CD4-positive, alpha-beta T cell treated with Interferon gamma for 1 hour (primary cell): ENCODE measurements at regions not wholly inside any gene's neighbourhood (a gene's known extent, or its start where the extent isn't known, plus 50 kb on each side); places are given as distances from the start of the nearest gene placed in this dataset.
"Not testable (repeated sequence)": the region's sequence is repeated elsewhere in the genome, so short reads cannot be mapped to it uniquely, and the experiment has no call there.

Source experiments
- DNase-seq: peaks from one replicate; pipeline ENCODE4 v3.0.0-alpha.2; 2020

- DNase-seq: no peak
These were observed 493.0 kb upstream of the TBL1XR1 start for GRCh38 chr3:177690306-177690705.

GRCh38 chr3:177692304-177692975, 495.2 kb upstream of the TBL1XR1 start:
- DNase-seq: no peak

DNA sequence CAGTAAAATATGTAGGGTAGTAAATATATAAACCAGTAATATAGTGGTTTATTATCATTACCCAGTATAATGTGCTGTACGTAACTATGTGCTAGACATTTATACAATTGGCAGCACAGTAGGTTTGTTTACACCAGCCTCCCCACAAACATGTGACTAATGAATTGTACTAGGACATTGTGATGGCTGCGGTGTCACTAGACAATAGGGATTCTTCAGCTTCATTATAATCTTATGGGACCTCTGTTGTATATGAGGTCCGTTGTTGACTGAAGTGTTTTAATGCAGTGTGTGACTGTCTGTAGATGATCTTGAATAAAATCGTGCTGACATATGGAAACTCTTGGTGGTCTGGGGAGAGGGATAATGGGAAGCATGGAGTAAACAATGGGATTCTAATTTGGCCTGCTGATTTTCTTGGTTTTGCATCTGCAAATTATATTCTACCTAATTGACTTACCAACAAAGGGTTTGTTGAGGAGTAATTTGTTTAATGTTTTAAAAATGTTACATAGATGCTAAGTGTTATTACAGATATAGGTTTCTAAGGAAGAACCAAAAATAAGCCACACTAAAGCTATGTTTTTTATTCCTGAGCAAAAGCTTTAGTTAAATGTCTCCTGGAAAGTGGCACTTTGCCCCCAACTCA, 496.5 kb upstream of the TBL1XR1 start:
- no peak for DNase-seq

DNA sequence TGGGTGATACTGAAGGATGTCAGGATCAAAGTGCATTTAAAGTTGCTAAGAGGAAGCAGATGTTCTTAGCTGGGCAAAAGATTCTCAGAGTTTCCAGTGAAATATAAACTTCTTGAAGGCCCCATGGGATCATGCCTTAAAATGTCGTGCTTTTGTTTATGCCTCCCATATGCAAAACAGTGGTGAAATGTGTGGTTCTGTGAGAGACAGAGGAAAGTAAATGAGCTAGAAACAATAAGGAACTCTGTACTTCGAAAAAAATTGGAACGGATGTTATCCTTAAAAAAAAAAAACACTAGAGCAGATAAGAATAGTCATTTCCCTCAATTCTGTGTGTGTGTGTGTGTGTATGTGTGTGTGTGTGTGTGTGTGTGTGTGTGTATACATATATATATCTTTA, 497.0 kb upstream of the TBL1XR1 start:
- DNase-seq: no peak

- DNase-seq: no peak
These were observed 497.7 kb upstream of the TBL1XR1 start for GRCh38 chr3:177694951-177695350.

DNA sequence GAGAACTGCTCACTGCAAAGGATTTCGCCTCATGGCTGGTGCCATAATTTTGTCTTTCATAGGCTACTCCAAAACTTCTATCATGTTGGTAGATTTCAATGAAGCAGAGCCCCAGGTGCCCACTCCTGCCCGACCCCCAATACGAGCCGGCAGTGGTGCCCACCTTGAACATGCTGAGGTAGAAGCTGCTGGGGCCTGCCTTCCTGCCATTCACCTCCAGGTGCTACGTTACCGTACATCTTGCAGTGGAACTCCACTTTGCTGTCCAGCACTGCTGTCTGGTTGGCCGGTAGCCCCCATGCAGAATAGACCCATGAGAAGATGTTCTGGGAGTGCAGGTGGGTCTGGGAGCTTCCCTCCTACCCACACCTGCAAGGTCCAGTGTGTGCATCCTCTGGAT, 502.8 kb upstream of the TBL1XR1 start:
- DNase-seq: no peak

- DNase-seq: no peak
These were observed 506.5 kb upstream of the TBL1XR1 start for GRCh38 chr3:177703788-177704187.

DNA sequence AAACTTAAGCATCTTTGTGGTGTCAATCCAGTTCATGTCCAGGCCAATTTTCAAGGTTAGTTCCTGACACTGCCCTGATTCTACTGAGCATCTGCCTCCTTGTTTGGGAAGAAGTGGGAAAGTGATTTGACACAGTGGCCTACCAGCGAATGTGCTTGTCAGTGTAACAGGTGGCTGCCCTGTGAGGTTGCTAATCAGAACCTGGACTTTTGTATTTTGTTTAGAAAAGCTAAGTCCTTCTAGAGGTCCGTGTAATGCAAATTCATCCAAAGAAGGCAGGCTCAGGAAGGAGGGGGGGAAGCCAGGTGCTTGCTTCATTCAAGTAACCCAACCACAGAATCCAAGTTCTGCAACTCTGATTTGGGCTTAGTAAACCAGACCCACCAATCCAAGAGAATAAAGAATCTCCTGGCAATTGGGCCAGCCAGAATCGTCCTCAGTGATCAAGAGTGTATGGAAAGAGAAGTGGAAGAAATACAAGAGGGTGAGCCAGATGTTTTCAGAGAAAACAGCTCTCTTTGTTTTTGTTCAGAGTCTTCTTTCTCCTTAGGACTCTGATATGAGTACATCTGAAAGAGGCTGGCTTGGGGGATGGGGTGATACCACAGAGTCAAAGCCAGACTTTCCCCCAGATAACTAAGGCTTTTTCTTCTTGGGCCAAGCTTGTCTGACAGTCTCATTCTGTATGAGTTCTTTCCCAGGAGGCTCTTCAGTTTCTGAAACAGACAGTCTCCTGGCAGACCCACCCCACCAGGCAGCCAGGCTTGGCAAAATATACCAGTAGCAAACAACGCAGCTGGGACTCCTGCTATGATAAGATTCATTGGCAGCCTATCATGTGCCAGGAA, 508.9 kb upstream of the TBL1XR1 start:
- no peak for DNase-seq

DNA sequence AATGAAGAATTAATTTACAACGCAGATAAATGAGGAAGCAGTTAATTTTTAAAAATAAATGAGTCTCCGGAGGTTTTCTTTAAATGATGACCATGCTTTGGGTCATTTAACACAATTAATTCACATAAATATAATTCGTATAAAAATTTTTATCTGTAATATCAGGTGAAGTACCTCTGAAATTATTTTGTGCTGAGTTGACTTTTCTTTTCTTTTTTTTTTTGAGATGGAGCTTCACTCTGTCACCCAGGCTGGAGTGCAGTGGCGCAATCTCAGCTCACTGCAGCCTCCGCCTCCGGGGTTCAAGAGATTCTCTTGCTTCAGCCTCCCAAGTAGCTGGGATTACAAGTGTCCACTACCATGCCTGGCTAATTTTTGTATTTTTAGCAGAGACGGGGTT, 512.2 kb upstream of the TBL1XR1 start:
- DNase-seq: not testable (repeated sequence)

DNA sequence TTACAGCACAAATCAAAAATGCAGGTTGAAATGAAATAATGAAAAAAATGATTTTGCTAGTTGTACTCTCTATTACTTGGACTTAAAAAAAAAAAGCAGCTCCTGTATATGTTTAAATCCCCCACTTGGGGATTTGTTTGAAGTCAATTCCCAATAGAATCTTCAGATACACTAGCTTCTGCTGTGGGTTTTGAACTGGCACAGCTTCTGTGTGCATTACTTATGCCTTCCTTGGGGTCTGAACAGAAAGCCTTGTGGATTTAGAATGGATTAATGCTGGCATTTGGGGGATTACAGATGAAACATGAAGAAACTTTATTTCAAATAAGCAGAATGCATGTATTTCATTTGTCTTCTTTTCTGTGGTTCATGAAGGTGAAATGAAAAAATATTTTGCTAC, 513.2 kb upstream of the TBL1XR1 start:
- no peak for DNase-seq

DNA sequence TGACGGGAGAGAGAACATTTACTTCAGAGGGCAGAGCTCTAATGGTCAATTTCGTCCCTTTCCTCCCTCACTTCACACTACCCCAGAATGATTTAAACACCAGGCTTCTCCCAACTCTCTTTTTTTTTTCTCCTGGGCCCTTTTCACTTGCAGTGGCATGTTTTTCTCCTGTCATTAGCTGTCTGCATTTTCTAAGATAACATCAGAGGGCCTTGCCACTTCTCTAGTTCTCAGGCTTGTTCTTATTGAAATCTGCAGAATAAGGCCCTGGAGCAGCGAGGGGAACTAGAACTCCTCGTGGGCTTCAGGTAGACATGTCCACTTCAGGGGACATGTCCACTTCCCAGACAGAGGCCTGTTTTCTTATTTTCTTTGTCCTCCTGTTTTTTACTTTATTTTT, 514.4 kb upstream of the TBL1XR1 start:
- no peak for DNase-seq

GRCh38 chr3:177713928-177714900, 516.9 kb upstream of the TBL1XR1 start:
- no peak for DNase-seq

DNA sequence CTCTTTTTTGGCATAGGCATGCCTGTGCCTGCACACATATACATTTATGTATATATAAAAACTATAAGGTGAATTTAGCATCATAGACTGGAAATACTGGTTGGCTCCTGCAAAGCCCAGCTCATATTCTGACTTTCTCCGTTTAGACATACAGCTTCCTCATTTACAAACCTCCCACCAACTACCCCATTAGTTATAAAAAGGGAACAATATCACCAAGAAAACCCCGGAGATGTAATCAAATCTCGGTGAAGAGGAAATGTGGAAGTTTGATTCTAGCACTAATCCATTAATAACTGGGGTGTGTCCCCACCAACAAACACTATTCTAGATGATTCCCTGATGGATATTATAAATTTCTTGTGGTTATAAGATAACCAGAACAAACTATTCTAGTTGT, 517.7 kb upstream of the TBL1XR1 start:
- DNase-seq: no peak

DNA sequence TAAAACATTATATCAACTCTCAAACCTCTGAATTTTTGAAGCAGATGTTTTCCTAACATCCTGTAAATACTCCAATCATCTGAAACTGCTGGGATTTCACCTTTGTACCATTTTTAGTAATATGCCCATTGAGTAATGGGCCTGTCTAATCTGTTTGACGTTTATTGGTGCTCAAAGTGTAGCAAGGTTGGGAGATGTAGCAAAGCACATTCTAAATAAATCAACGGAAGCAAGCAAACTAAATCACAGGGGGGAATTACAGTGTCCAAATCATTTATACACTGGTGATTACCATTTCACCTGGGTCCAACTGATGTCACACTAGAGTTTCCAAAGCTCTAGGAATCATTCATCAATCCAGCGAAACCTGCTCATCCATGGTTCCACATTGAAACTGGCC, 518.7 kb upstream of the TBL1XR1 start:
- no peak for DNase-seq

DNA sequence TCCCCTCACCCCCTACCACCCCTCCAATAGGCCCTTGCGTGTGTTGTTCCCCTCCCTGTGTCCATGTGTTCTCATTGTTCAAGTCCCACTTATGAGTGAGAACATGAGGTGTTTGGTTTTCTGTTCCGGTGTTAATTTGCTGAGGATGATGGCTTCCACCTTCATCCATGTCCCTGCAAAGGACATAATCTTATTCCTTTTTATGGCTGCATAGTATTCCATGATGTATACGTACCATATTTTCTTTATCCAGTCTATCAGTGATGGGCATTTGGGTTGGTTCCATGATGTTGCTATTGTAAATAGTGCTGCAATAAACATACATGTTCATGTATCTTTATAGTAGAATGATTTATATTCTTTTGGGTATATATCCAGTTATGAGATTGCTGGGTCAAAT, 523.6 kb upstream of the TBL1XR1 start:
- DNase-seq: not testable (repeated sequence)

- DNase-seq: no peak
These were observed 524.8 kb upstream of the TBL1XR1 start for GRCh38 chr3:177721864-177722785.

DNA sequence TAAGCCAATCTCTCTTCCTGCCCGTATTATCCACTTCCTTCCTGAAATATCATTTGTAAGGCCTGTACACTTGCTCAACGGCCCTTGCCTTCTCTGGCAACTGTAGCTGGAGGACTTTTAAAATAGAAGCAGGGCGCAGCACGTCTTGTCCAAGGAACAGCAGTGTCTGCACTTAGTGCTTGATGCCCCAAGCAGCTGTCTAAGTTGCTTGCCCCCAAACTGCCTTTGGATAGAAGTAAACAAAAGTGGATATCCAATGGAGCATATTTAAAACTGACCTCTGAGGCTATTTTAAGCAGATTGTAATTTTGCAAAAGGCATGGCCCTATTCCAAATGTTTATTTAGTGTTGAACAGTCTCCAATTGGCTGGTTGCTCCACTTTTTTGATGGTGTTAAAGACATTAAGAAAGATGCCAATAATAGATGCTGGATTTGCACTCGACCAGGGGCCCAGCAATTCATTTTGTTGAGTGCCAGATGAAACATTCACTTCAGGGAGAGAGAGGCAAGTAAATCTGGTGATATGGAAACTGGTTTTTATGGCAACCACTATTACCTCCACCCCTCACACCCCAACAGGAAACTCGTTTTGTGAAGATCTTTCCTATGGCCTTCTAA, 526.8 kb upstream of the TBL1XR1 start:
- DNase-seq: no peak

GRCh38 chr3:177725165-177725564, 527.9 kb upstream of the TBL1XR1 start:
- DNase-seq: no peak

GRCh38 chr3:177726807-177727206, 529.5 kb upstream of the TBL1XR1 start:
- DNase-seq: no peak

DNA sequence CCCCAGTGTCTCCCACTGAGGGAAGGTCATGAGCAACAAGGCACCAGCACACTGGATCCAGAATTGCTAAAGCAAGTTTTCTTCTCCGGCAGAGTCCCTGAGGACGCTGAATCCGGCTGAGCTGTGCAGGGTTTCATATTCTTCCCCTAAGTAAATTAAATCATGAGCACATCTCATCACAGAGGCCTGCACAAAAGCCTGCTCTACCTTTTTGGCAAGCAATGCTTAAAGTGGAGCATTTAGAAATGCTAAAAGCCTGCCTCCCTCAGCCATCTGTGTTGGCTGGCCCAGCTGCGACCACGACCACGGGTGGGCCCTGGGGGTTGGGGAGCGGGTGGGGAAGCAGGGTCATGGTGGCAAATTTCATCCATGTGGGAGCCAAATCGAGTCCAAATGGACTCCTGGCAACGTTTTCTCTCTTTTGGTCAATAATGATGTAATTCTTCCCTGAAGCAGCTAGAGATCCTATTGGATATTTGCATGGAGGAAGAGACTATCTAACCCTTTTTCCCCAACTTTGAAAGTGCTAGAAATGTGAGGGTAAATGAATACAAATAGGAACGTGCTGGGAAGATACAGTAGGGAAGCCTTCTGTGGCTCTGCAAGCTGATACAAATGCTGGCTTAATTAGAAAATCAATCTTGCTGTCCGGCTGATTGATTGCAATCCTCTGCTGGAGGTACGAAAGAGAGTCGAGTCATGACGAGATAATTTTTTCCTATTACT, 532.8 kb upstream of the TBL1XR1 start:
- no peak for DNase-seq
